ENCODE measurements at regions not wholly inside any gene's neighbourhood (a gene's known extent, or its start where the extent isn't known, plus 50 kb on each side); places are given as distances from the start of the nearest gene placed in this dataset.

- ATAC-seq (ENCODE audit: poor library complexity) (no peak), DNase-seq (no peak)
- no peaks in the 10 kb centered on the region for H3K36me3 Mint-ChIP-seq (ENCODE audit: low read depth)
- TF ChIP-seq CTCF (IDR thresholded peaks at IDR 0.05): no peak
- H3K27me3 Mint-ChIP-seq: no peaks in the 10 kb centered on the region
- CTCF ChIA-PET: no interaction called here
- POLR2A ChIA-PET: no interaction called here
- H3K9me3 Mint-ChIP-seq: peaks cover 3% of the 10 kb centered on the region
- intact Hi-C loops (cut with DNase I, micrococcal nuclease): no loop called here
- Histone ChIP-seq H3K4me3 (ENCODE audit: low read length) (no peak overlapping the region), H3K27ac (ENCODE audit: low read depth in 1 of 2, low read length in 2 of 2) (no peak overlapping the region), H3K36me3 (ENCODE audit: insufficient read depth, low read length) (no peaks in the 10 kb centered on the region), H3K9me3 (ENCODE audit: control insufficient read depth in 1 of 2, insufficient read depth in 1 of 2, low read length in 2 of 2) (peaks cover 0 to 11% of the 10 kb centered on the region in 2 experiments), H3K4me1 (ENCODE audit: insufficient read depth, low read length) (no peaks in the 10 kb centered on the region), H3K27me3 (ENCODE audit: control insufficient read depth in 1 of 2, insufficient read depth in 2 of 2, low read length in 2 of 2) (no peaks in the 10 kb centered on the region)
- no peaks in the 10 kb centered on the region for H3K4me1 Mint-ChIP-seq (ENCODE audit: low read depth)
- no peak overlapping the region for H3K4me3 Mint-ChIP-seq
- H3K27ac Mint-ChIP-seq: no peak overlapping the region
Measured at GRCh38 chr2:183416753-183417152, 292.5 kb downstream of the NUP35 start.

DNA sequence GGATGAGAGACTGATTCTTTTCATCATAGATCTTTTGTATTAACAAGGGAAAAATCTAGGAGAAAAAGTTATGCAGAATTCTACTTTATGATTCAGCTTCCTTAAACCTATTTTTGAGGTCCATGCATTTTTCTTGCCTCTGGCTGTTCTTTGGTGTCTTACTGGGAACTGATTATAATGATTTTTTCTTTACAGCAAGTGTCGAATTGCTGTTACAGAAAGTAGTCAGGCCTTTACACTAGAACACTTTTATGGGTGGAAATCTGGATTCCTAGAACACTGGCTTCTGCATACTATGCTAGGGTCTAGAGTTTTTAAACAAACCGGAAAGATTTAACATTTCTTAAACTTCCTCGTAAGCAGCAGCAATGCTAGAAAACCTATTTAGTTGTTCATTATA lies 302.6 kb downstream of the NUP35 start:
- ATAC-seq (ENCODE audit: poor library complexity): no peak
- POLR2A ChIA-PET: no interaction called here
- Mint-ChIP-seq H3K36me3 (ENCODE audit: low read depth) (no peaks in the 10 kb centered on the region), H3K4me3 (no peak overlapping the region), H3K27me3 (no peaks in the 10 kb centered on the region), H3K27ac (no peak overlapping the region), H3K4me1 (ENCODE audit: low read depth) (no peaks in the 10 kb centered on the region), H3K9me3 (peaks cover 12% of the 10 kb centered on the region)
- no peaks in the 10 kb centered on the region for H3K27me3 ChIP-seq (ENCODE audit: control insufficient read depth in 1 of 2, insufficient read depth in 2 of 2, low read length in 2 of 2)
- no peak for TF ChIP-seq CTCF (IDR thresholded peaks at IDR 0.05)
- H3K9me3 ChIP-seq (ENCODE audit: control insufficient read depth in 1 of 2, insufficient read depth in 1 of 2, low read length in 2 of 2): peaks cover 0 to 10% of the 10 kb centered on the region in 2 experiments
- no peak for DNase-seq
- H3K4me1 ChIP-seq (ENCODE audit: insufficient read depth, low read length): no peaks in the 10 kb centered on the region
- no peak overlapping the region for H3K27ac ChIP-seq (ENCODE audit: low read depth in 1 of 2, low read length in 2 of 2)
- no peaks in the 10 kb centered on the region for H3K36me3 ChIP-seq (ENCODE audit: insufficient read depth, low read length)
- H3K4me3 ChIP-seq (ENCODE audit: low read length): no peak overlapping the region
- CTCF ChIA-PET: no interaction called here
- intact Hi-C loops (cut with DNase I, micrococcal nuclease): no loop called here

DNA sequence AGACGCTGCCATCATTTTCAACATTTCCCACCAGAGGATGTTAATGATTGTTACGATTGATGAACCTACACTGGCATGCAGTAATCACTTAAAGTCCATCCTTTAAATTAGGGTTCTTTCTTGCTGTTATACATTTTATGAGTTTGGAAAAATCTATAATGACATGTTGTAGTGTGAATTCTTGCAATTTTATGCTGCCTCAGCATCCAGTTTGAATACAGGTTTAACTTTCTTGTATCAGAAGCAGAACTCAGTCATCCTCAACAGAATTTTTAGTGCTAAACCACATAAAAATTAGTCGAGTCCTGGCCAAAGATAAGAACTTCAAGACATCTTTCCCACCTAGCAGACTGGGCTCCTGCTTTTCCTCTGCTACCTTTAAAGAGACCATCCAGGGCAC lies 303.3 kb downstream of the NUP35 start:
- Mint-ChIP-seq H3K9me3 (peaks cover 12% of the 10 kb centered on the region), H3K27me3 (no peaks in the 10 kb centered on the region), H3K27ac (no peak overlapping the region), H3K36me3 (ENCODE audit: low read depth) (no peaks in the 10 kb centered on the region), H3K4me3 (no peak overlapping the region), H3K4me1 (ENCODE audit: low read depth) (no peaks in the 10 kb centered on the region)
- ATAC-seq (ENCODE audit: poor library complexity) (no peak), DNase-seq (no peak)
- Histone ChIP-seq H3K9me3 (ENCODE audit: control insufficient read depth in 1 of 2, insufficient read depth in 1 of 2, low read length in 2 of 2) (peaks cover 0 to 10% of the 10 kb centered on the region in 2 experiments), H3K4me1 (ENCODE audit: insufficient read depth, low read length) (no peaks in the 10 kb centered on the region), H3K4me3 (ENCODE audit: low read length) (no peak overlapping the region), H3K27ac (ENCODE audit: low read depth in 1 of 2, low read length in 2 of 2) (no peak overlapping the region), H3K36me3 (ENCODE audit: insufficient read depth, low read length) (no peaks in the 10 kb centered on the region), H3K27me3 (ENCODE audit: control insufficient read depth in 1 of 2, insufficient read depth in 2 of 2, low read length in 2 of 2) (no peaks in the 10 kb centered on the region)
- intact Hi-C loops (cut with DNase I, micrococcal nuclease): no loop called here
- POLR2A ChIA-PET: no interaction called here
- CTCF ChIA-PET: no interaction called here
- no peak for TF ChIP-seq CTCF (IDR thresholded peaks at IDR 0.05)
